HG02759 (cell line): ENCODE measurements at regions not wholly inside any gene's neighbourhood (a gene's known extent, or its start where the extent isn't known, plus 50 kb on each side); places are given as distances from the start of the nearest gene placed in this dataset.
"Not testable (repeated sequence)": the region's sequence is repeated elsewhere in the genome, so short reads cannot be mapped to it uniquely, and the experiment has no call there.

ENCODE experiments used
- ATAC-seq: cut with Tn5 transposase; IDR thresholded peaks from one replicate; pipeline ENCODE4 v1.9.1; 2021; ENCODE audit warnings: mild to moderate bottlenecking, moderate library complexity; ENCODE audit not compliant: unreplicated experiment

- ATAC-seq = no peak
These were observed 72.5 kb downstream of the RRAGC start for GRCh38 chr1:38787041-38787440.

GRCh38 chr1:38786040-38786436 lies 73.5 kb downstream of the RRAGC start:
- ATAC-seq = no peak

DNA sequence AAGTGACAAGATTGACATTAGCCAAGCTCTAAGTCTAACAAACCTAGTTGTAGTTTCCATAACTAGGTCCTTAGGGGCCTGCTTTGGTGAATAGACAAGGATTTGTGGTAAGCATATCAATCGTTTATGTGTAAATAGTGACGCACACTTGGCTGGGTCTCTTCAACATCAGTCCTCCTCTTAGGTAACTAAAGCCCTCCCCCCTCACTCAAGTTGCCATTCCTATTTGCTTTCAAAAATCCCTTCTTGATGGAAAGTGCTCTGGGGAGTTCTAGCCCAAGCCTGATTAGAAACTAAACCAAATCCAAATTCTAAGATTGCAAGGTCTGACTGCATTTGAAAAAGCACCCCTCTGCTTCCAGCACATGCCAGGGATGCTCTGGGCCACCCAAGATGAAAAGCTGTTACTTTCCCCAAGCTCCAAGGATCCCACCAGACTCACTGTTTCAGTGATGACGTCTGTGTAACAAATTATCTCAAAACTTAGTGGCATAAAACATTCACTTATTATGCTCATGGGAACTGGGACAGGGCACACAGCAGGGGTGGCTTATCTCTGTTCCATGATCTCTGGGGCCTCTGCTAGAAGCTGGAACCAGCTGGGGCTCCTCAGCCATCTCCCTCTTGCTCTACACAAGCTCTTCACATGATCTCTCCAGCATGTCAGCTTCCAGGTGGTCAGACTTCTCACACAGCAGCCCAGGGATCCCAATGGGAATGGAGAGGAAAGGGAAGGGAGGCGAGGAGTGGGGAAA lies 74.1 kb downstream of the RRAGC start:
- no peak for ATAC-seq

- no peak for ATAC-seq
These were observed 74.9 kb downstream of the RRAGC start for GRCh38 chr1:38784452-38785284.

- no peak for ATAC-seq
These were observed 75.8 kb downstream of the RRAGC start for GRCh38 chr1:38783640-38784229.

DNA sequence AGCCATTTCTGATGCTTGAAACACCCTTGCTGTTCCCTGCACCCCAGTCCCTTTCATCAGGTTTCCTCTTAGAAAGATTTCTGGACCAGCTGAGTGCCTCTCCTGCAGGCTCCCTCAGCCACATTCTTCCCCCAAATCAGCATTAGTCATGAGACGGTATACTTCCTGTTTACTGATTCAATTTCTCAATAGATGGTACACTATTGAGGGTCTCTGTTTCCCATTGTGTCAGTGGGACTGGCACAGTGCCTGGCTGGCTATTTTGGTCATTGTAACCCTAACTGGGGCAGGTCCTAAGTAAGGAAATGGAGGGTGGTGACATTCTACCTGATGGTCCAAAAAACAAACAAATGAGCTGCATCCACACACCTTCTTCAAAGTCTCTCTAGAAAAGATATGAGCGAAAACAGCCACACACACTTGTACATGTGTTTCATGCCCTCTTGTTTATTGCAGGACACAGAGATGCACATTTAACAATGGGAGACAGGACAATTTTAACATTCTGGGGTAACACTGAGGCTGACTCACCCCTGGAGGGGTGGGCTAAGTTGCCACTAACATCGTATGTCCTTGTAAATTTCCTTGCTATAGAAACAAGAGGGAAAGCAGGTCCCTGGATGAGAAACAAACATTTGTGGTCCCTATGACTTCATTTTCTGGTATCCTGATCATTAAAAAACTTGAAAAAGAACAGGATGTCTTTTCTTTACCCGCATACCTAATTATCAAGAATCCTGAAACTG lies 77.5 kb downstream of the RRAGC start:
- ATAC-seq = no peak

DNA sequence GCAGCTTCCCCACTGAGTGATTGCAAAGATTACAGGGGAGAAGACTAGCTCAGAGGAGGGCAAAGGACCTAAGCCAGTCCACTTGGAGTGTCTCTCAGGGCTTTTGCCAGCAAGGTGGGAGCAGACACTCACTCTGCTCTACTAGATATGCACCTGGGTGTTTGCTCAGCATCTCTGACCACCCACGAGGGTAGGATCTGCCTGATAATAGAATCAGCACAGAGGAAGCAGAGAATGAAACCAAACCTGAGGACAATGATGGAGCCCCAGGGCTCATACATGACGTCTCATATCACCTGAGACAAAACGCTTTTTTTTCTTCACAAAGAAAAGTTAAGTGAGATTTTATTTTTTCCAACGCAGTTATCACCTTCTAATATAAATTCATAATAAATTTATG lies 79.4 kb downstream of the RRAGC start:
- no peak for ATAC-seq

DNA sequence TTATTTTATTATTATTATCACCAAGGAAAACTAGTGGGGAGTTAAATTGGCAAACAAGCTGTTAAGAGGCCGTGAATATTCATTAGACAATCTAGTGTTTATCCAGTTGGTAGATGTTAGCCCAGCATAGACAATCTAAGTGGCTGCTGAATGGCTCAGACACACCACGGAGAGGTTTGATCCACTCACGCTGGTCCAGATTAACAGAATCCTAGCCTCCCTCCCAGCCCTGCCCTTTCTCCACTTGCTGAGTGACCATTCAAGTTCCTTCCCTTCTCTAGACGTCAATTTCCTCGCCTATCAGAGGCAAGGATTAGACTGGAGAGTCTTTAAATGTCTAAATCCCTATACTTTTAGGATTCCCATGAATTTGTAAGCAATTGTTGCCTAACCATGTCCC lies 80.1 kb downstream of the RRAGC start:
- ATAC-seq = no peak

GRCh38 chr1:38778521-38778920 lies 81.1 kb downstream of the RRAGC start:
- ATAC-seq = no peak

DNA sequence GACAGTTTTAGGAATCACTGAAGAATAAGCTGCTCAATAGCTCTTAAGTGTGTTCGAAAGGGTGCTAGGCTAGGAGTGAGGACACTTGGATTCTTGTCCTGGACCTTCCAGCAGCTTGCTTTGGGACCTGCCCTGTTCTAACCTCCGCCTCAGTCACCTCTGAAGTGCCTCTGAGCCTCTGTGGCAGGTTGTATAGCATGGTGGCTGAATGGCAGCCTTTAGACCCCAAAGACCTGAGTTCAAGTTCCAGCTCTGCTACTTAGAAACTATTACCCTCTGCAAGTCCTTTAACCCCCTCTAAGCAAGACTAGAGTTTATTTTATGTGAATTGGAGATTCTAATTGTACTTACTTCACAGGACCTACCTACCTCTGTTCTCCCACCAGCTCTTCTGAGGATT lies 81.5 kb downstream of the RRAGC start:
- ATAC-seq = no peak

GRCh38 chr1:38777464-38777957 lies 82.1 kb downstream of the RRAGC start:
- ATAC-seq = no peak

DNA sequence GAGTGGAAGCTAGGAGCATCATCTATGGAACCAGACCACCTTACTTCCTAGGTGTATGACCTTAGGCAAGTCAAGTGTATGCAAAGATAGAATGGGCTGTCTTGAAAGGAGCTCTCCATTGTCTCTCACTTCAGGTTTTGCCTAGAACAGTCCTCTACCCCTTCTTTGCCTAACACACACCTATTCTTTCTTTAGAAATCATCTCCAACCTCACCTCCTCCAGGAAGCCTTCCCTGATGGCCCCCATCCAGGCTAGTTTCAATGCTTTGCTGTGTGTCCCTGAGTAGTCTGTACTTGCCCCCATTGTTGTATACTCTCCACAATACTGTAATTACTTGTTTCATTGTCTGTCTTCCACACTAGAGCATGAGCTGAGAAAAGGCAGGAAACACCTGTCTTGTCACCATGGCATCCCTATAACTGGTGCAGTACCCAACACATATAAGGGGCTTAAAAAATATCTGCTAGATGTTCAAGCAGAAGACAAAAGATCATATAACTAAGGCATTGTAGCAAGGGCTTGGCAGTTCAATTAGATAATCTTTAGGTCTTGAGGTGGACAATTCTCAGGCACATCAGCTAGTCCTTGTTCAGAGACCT lies 83.0 kb downstream of the RRAGC start:
- ATAC-seq = no peak

DNA sequence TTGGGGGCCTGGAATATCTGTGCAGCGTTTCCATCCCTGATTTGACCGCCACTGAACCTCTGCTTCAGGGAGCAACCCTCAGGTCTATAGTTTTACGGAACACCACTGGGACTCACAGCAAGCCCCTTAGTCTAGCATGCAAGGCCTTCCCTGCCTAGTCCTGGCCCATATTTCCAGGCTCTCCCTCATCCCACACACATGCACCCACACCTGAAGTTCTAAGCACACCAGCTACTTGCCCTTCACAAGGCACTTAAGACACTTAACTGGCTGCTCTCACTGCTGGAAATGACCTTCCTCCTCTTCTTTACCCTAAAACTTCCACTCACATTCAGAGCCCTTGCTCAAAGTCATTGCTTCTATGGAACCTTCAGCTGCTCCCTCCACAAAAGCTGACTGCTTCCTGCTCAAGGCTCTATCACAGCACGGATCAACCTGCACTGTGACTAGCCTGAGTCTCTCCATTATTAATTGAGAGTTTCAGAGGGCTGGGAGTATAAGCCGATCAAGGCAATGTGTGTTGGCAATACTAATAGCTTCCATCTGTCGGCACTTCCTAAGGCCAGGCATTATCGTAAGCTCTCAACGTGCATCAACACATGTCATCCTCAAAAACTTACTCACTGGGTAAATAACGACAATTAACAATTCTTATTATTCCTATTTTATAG lies 84.3 kb downstream of the RRAGC start:
- ATAC-seq = no peak

- ATAC-seq = no peak
These were observed 86.1 kb downstream of the RRAGC start for GRCh38 chr1:38773483-38773882.

GRCh38 chr1:38772953-38773352 lies 86.6 kb downstream of the RRAGC start:
- ATAC-seq = no peak

- ATAC-seq = no peak
These were observed 87.5 kb downstream of the RRAGC start for GRCh38 chr1:38772026-38772425.

DNA sequence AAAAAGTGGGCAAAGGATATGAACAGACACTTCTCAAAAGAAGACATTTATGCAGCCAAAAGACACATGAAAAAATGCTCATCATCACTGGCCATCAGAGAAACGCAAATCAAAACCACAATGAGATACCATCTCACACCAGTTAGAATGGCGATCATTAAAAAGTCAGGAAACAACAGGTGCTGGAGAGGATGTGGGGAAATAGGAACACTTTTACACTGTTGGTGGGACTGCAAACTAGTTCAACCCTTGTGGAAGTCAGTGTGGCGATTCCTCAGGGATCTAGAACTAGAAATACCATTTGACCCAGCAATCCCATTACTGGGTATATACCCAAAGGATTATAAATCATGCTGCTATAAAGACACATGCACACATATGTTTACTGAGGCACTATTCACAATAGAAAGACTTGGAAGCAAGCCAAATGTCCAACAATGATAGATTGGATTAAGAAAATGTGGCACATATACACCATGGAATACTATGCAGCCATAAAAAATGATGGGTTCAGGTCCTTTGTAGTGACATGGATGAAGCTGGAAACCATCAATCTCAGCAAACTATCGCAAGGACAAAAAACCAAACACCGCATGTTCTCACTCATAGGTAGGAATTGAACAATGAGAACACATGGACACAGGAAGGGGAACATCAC lies 88.9 kb downstream of the RRAGC start:
- ATAC-seq = not testable (repeated sequence)

DNA sequence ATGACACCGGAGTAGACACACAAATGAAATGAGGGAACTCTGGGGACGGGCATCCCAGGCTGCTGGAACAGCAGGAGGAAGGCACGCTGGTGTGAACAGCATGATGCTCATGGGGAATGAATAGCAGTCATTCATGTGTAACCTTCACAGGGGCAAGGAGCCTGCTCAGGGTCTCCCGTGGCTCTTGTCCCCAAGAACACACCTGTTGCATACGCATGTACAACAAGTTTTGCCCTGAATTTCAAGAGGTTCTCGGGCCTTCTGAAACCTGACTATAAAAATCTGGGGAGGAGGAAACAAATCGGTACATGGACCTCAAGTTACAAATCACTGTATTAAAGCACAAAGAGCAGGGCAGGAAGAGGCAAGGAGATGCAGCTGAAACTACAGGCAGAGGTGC lies 93.4 kb downstream of the RRAGC start:
- ATAC-seq = no peak

- no peak for ATAC-seq
These were observed 96.5 kb downstream of the RRAGC start for GRCh38 chr1:38763121-38763520.

DNA sequence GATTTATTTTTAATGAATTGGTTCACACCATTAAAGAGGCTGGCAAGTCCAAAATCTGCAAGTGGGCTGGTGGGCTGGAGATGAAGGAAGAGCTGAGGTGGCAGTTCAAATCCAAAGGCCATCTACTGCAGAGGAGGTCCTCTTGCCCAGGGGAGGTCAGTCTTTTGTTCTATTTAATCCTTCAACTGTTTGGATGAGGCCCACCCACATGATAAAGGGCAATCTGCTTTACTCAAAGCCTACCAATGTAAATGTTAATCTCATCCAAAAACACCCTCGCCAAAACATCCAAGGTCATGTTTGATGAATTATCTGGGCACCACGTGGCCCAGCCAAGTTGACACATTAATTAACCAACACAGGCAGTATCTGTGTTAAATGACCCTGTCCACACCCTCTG lies 99.0 kb downstream of the RRAGC start:
- ATAC-seq = no peak
